Mucosa of descending colon (tissue), 3 donors: ENCODE measurements at regions not wholly inside any gene's neighbourhood (a gene's known extent, or its start where the extent isn't known, plus 50 kb on each side); places are given as distances from the start of the nearest gene placed in this dataset.

ENCODE experiments used
- ATAC-seq: fragments of 200-7000 bp; cut with Tn5 transposase; one replicate; pipeline ENCODE4 v1.9.1; 2020; ENCODE audit warnings: mild to moderate bottlenecking, moderate library complexity
- DNase-seq, 3 donors: peaks; one replicate each; pipeline ENCODE4 v3.0.0-alpha.2; 2020
- H3K36me3 ChIP-seq: fragments of 200-600 bp; one replicate; pipeline ENCODE4 v1.8.0; 2021; ENCODE audit warnings: low read depth, mild to moderate bottlenecking
- H3K4me1 ChIP-seq: fragments of 200-600 bp; one replicate; pipeline ENCODE4 v1.8.0; 2021; ENCODE audit warnings: low read depth, mild to moderate bottlenecking
- H3K4me3 ChIP-seq: fragments of 200-600 bp; one replicate; pipeline ENCODE4 v1.8.0; 2021; ENCODE audit warnings: mild to moderate bottlenecking
- H3K9me3 ChIP-seq: fragments of 200-600 bp; one replicate; pipeline ENCODE4 v1.8.0; 2021; ENCODE audit warnings: mild to moderate bottlenecking
- intact Hi-C, 2 donors: fragments of 100-400 bp; cut with DNase I in 1 of 2; cut with micrococcal nuclease in 1 of 2; formaldehyde crosslinking; loops; one replicate each; pipeline versions ENCODE4 v1.11.0 to v1.11.1; 2022; cut with DNase I, micrococcal nuclease
- TF ChIP-seq, protein P1 (sequence below): fragments of 200-600 bp; IDR thresholded peaks from one replicate; pipeline ENCODE4 v1.8.0; 2022; ENCODE audit warnings: antibody characterized with exemption, mild to moderate bottlenecking
- donor health status: DM: no; HTN: no; CAD: no; lungs with moderate emphysema.
- donor health status: DM: no; HTN: no; CAD: no.
- donor health status: DM: no; HTN: yes; CAD: no.

DNA sequence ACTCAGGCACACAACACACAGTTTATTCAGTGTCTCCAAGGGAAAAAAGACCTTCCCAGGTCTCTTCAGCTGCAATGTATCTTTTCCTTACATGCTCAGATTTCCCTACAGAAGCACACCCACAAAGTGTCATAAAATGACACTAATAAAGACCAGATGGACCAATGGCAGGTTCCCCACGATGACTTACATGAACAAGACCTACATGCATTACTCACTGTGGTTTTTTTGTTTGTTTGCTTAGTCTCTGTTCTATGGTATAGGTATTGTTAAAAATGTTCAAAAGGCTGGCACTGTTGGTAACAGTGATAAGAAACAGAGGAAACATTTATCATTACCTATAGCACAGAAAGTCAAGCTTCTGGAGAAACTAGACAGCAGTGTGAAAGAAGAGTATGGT is 318.2 kb upstream of the TMCO5A start:
- TF ChIP-seq, protein P1, sequence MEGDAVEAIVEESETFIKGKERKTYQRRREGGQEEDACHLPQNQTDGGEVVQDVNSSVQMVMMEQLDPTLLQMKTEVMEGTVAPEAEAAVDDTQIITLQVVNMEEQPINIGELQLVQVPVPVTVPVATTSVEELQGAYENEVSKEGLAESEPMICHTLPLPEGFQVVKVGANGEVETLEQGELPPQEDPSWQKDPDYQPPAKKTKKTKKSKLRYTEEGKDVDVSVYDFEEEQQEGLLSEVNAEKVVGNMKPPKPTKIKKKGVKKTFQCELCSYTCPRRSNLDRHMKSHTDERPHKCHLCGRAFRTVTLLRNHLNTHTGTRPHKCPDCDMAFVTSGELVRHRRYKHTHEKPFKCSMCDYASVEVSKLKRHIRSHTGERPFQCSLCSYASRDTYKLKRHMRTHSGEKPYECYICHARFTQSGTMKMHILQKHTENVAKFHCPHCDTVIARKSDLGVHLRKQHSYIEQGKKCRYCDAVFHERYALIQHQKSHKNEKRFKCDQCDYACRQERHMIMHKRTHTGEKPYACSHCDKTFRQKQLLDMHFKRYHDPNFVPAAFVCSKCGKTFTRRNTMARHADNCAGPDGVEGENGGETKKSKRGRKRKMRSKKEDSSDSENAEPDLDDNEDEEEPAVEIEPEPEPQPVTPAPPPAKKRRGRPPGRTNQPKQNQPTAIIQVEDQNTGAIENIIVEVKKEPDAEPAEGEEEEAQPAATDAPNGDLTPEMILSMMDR, result no peak
- Histone ChIP-seq H3K9me3 (no peaks in the 10 kb centered on the region), H3K4me3 (no peak overlapping the region), H3K36me3 (no peaks in the 10 kb centered on the region), H3K4me1 (no peaks in the 10 kb centered on the region)
- intact Hi-C loops, result no loop called here
- no peak for ATAC-seq
- DNase-seq, result no peak

DNA sequence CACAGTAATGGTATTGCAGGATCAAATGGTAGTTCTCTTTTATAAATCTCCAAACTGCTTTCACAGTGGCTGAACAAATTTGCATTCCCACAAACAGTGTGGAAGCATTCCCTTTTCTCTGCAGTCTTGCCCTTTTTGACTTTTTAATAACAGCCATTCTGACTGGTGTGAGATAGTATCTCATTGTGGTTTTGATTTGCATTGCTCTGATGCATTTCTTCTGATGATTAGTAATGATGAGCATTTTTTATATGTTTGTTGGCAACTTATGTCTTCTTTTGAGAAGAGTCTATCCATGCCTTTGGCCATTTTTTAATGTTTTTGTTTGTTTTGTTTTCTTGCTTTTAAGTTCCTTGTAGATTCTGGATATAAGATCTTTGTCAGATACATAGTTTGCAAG is 316.1 kb upstream of the TMCO5A start:
- TF ChIP-seq, protein P1, result no peak
- intact Hi-C loops, result no loop called here
- no peak for DNase-seq
- Histone ChIP-seq H3K4me1 (no peaks in the 10 kb centered on the region), H3K36me3 (no peaks in the 10 kb centered on the region), H3K4me3 (no peak overlapping the region), H3K9me3 (no peaks in the 10 kb centered on the region)
- ATAC-seq, result no peak

- Histone ChIP-seq H3K4me3 (no peak overlapping the region), H3K36me3 (no peaks in the 10 kb centered on the region), H3K9me3 (no peaks in the 10 kb centered on the region), H3K4me1 (no peaks in the 10 kb centered on the region)
- TF ChIP-seq, protein P1, result no peak
- ATAC-seq (no peak), DNase-seq (no peak)
- intact Hi-C loops, result no loop called here
Measured at GRCh38 chr15:37619358-37620042, 314.9 kb upstream of the TMCO5A start.

- DNase-seq (no peak), ATAC-seq (no peak)
- H3K4me3 ChIP-seq, result no peak overlapping the region
- no peaks in the 10 kb centered on the region for H3K4me1 ChIP-seq
- TF ChIP-seq, protein P1, result no peak
- H3K36me3 ChIP-seq, result no peaks in the 10 kb centered on the region
- intact Hi-C loops, result no loop called here
- H3K9me3 ChIP-seq, result no peaks in the 10 kb centered on the region
Measured at GRCh38 chr15:37625576-37625975, 308.9 kb upstream of the TMCO5A start.

DNA sequence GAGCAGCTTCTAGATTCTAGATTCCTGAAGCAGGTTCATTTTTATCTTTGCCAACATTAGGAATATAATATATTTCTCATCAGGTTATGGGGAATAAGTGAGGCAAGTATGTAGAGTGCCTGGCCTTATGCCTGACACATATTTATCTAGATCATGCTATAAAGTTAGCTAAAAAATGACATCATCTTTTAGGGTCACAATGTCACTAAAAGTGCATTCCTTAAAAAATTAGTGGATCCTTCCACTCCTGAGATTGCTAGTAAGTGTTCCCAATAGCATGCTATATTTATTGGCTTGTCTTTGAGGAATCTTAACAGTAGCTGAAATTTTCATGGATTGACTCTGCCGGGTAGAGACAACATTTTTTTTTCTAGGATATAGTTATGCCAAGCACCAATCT is 305.9 kb upstream of the TMCO5A start:
- DNase-seq (no peak), ATAC-seq (no peak)
- TF ChIP-seq, protein P1, result no peak
- Histone ChIP-seq H3K4me1 (no peaks in the 10 kb centered on the region), H3K4me3 (no peak overlapping the region), H3K36me3 (no peaks in the 10 kb centered on the region), H3K9me3 (no peaks in the 10 kb centered on the region)
- intact Hi-C loops, result no loop called here

- ATAC-seq, result no peak
- TF ChIP-seq, protein P1, result no peak
- Histone ChIP-seq H3K36me3 (no peaks in the 10 kb centered on the region), H3K4me1 (no peaks in the 10 kb centered on the region), H3K9me3 (no peaks in the 10 kb centered on the region), H3K4me3 (no peak overlapping the region)
- no peak for DNase-seq
- intact Hi-C loops, result no loop called here
Measured at GRCh38 chr15:37636736-37637135, 297.7 kb upstream of the TMCO5A start.
